Fibroblast of upper back skin (primary cell): ENCODE measurements at regions not wholly inside any gene's neighbourhood (a gene's known extent, or its start where the extent isn't known, plus 50 kb on each side); places are given as distances from the start of the nearest gene placed in this dataset.

Experiments
- DNase-seq: peaks from one replicate; pipeline ENCODE4 v3.0.0-alpha.2; 2013

GRCh38 chr2:107025869-107026380, 140.0 kb upstream of the ST6GAL2 start:
- peak; percentile 54 for DNase-seq

DNA sequence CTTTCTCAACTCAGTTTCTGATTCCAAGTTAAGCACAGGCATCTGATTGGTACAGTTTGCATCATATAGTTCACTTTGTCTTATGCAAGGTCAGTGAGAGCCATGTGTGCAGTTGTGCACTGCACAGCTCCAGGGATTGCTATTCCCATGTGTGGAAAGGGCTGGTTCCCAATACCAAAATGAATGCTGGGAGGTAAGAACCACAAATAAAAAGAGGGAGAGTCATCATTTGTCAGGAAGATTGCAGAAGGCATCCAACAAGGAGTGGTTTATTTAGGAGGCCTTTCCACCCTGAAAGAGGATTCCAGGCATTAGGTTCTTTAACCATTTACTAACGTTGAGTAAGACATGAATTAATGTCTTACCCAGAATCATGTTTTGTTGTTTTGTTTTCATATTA, 141.2 kb upstream of the ST6GAL2 start:
- peak; percentile 50 for DNase-seq

- DNase-seq, result peak; percentile 43
These were observed 141.8 kb upstream of the ST6GAL2 start for GRCh38 chr2:107027810-107028209.

DNA sequence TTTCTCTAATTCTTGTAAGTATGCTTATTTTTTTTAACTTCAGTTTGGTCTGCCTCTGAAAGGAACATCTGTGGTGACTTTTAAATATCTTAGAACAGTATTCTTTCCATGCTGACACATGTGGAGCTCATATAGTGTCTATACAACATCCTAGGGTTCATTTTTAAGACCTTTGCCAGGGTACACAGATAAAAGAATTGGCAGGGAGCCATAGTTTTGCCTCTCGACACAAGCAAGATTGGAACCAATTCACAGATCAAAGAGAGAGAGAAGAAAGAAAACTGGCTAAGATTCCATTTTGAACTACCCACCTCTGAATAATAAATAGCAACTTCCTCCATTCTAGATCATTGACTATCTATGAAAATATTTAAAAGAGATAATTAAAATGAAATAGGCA, 142.7 kb upstream of the ST6GAL2 start:
- no peak for DNase-seq

- no peak for DNase-seq
These were observed 150.3 kb upstream of the ST6GAL2 start for GRCh38 chr2:107036293-107036692.

- DNase-seq, result no peak
These were observed 176.2 kb upstream of the ST6GAL2 start for GRCh38 chr2:107062173-107062572.

- DNase-seq, result no peak
These were observed 176.7 kb upstream of the ST6GAL2 start for GRCh38 chr2:107062599-107063220.

DNA sequence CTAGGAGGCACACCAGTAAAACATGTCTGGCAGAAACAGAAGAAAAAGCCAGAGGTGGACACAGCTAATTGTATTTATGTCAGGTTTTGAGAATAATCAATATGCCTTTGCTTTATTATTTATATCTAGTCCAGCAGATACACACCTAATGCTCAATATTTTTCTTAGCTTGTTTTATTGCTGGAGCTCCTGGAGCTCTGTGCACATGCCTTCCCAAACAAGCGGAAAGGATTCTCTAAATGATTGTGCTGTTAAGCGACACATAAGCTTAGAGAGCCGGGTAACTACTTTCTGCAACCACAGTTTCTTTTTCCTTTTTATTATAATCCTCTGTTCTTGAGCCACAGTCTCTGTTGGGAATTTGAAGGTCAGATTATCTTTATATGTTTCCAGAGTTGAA, 177.3 kb upstream of the ST6GAL2 start:
- DNase-seq, result no peak

DNA sequence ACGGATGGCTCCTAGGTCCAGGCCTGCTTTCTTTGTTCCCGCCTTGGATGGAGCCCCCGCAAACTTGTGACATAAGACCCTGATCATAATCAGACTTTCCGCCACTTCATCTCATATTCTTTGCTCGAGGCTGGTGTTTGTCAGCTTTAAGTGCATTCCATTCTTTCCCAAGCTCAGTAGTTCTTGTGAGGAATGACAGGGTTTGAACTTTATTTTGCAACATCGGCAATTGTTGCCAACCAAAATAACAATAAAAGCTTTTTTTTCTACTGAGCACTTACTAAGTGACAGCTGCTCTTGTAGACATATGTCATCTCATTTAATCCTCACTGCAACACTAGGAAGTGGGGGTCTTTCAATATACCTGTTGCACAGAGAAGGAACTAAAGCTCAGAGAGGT, 178.8 kb upstream of the ST6GAL2 start:
- DNase-seq, result no peak

DNA sequence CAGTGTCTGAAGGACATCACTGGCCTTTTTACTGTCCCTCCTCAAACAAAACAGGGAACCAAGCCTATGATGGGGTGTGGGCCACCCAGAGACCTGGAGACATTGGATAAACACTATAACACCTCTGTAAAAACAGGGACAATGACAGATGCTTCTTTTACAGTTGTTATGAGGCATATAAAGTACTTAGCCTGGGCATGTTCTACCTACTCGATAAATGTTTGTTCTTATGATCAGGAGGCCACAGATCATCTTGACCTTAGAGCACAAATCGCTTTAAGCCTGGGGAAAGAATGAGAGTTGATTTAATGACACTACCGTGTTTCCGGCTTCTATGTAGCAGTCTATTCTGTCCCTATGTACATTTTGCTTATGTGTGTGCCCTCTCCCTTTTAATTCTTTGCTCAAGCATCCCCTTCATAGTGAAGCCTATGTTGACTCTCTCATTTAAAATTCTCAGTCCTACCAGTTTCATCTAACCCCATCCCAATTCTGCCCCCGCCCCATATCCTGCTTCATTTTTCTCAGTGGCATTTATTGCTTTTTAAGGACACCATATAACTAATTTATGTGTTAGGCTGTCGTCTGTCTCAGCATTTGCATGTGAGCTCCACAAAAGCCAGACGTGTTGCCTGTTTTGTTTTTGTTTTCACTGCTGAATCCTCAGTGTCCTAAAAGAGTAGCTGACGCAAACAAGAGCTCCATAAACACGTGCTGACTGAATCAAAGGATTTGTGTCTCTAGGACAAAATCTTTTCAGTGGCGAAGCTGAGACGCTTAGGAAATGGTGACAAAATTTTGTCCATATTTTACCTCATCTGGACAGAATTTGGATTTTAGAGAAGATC, 182.3 kb upstream of the ST6GAL2 start:
- no peak for DNase-seq

GRCh38 chr2:107069890-107070289, 183.9 kb upstream of the ST6GAL2 start:
- DNase-seq, result no peak

GRCh38 chr2:107072150-107072940, 186.4 kb upstream of the ST6GAL2 start:
- DNase-seq, result peak; percentile 57

DNA sequence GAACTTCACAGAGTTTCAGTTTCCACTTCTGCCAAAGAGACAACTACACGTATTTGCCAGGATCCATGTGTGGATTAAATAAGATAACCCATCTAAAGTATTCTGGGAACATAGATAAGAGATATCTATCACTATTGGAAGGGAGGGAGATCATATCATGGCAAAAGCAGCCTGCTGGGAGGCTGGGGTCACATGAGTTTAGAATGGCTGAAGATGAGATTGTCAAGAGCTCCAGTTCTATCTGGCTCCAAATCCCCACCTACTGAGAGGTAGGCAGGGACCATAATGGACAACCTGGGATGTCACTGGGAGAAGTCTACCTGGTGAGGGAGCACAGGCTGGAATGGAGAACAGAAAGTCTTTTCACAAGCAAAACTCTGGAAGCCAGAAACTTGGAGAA, 192.6 kb upstream of the ST6GAL2 start:
- no peak for DNase-seq

- DNase-seq, result no peak
These were observed 200.5 kb upstream of the ST6GAL2 start for GRCh38 chr2:107086497-107086896.

- DNase-seq, result peak; percentile 3
These were observed 202.2 kb upstream of the ST6GAL2 start for GRCh38 chr2:107088156-107088555.

DNA sequence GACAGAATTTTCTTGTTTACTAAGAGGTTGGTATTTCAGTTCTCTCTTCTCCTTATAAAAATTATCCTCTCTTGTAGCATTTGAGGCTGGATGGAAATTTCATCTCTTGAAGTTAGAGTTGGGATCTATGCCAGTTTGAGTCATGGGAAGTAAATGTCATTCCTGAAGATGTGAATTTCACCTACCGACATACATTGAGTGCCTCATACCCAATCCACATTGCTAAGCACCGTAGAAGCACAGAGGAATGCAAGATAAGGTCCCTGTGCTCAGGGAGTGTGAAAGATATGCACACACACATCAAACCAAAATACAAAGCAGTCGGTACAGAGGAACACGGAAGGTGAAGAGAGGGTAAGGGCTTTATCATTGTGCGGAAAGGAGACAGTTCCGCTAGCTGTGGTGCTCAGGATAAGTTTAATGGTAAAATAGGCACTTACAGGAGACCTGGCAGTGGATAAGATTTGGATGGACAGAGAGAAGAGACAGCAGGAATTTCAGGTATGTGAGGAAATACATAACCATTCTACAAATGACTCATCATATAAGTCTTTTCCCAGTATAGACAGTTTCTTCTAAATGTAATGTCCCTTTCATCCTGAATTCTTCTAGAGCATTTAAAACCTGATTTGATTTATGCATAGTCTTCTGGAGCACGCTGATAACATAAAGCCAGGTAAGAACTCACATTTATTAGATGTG, 205.3 kb upstream of the ST6GAL2 start:
- peak; percentile 87 for DNase-seq

DNA sequence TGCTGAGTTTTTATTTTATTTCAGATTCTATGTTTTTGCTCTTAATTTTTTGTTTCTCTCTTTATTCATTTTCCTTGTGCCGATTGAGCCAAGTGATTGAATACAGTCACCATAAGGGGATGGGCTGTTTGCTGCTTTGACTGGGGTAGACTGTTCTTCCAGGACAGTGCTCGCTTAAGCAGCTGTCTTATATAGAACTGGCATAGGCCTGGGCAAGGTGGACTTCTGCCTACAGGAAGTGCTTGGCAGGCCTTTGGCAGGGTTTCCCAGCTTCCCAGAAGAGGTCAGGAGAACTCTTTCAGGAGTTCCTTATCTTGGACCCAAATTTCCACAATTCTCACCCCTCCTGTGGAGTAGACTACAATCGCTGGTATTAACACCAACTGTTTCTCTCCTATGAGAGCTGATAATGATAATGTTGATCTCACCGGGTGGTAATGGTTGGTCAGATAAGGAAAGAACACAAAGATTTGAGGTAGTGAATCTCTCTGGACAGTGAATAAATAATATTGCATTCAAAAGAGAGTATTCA, 207.5 kb upstream of the ST6GAL2 start:
- no peak for DNase-seq

DNA sequence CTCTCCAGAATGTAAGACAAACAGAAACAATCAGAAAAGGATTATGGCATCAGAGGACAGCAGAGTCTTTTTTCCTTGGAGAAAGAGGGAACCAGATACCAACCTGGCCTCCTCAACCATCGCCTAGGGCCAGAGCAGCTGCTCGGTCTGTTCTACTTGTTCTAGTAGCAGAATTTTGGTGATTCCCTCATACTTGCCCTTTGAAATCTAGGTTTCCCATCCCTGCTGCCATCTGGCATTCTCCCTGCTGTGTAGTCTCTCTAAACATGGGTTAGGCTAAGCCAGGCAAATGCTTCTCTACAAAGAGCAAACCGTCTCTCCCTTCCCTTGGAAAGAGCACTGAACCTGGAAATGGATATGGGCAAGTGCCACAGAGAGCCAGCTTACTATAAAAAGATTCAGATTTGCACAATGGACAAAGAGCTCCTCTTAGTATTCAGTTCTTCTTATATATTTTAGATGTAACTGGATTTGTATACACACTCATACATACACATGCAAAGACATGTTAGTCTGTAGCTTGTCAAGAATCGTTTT, 208.6 kb upstream of the ST6GAL2 start:
- DNase-seq, result no peak

DNA sequence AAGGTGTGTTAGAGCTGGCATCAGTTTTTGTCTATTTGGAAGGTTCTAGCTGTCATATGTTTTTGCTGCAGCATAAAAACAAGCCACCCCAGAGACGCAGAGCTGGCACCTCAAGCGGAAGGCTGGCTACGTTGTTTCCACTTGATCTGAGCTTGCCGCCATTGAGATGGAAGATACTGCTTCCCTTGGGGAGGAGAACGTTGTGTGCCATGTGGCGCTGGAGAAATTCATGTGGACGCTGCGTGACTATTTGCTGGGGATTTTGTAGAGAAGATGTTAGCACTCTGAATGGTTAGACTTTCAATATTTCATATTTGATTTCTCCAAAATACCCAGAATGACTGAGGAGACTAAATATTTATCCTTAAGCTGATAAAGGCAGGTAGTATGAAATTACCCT, 216.2 kb upstream of the ST6GAL2 start:
- DNase-seq, result no peak

- DNase-seq, result peak; percentile 6
These were observed 221.4 kb upstream of the ST6GAL2 start for GRCh38 chr2:107107351-107107750.

- peak; percentile 65 for DNase-seq
These were observed 222.6 kb upstream of the ST6GAL2 start for GRCh38 chr2:107108556-107108955.

DNA sequence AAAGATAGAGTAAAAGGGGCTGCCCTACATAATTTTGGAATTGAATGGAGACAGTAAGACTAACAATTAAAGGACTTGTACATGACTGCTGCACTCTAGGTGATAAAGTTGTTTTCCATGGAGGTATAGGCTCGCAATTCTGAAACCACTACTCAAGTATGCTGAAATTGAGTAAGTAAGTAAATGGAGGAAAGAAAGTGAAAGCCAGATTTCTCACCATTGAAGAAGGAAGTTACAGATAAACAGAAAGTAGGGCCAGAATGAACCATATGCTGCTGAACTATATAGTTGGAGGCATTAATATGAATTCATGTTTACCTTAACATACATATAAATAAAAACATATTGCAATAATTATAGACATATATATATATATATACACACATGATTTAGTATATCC, 225.7 kb upstream of the ST6GAL2 start:
- DNase-seq, result no peak
